ENCODE measurements at regions not wholly inside any gene's neighbourhood (a gene's known extent, or its start where the extent isn't known, plus 50 kb on each side); places are given as distances from the start of the nearest gene placed in this dataset.
"Not testable (repeated sequence)": the region's sequence is repeated elsewhere in the genome, so short reads cannot be mapped to it uniquely, and the experiment has no call there.

GRCh38 chr4:131649227-131649626 is 1499.9 kb upstream of the PCDH10 start:
- no peaks in the 10 kb centered on the region for H3K27me3 ChIP-seq (ENCODE audit: control insufficient read depth in 2 of 2, insufficient read depth in 2 of 2, low read length in 2 of 2)
- Mint-ChIP-seq H3K4me3 (no peak overlapping the region), H3K9me3 (no peaks in the 10 kb centered on the region), H3K36me3 (no peaks in the 10 kb centered on the region), H3K27ac (no peak overlapping the region), H3K27me3 (ENCODE audit: low read depth in 3 of 3) (no peaks in the 10 kb centered on the region), H3K4me1 (no peaks in the 10 kb centered on the region)
- H3K79me2 ChIP-seq (ENCODE audit: insufficient read depth, low read length): no peaks in the 10 kb centered on the region
- H3K27ac ChIP-seq (ENCODE audit: low read depth in 1 of 2, low read length in 2 of 2): no peak overlapping the region
- no peaks in the 10 kb centered on the region for H4K20me1 ChIP-seq (ENCODE audit: insufficient read depth, low read length)
- TF ChIP-seq CTCF (IDR thresholded peaks at IDR 0.05): no peak
- H2AFZ ChIP-seq (ENCODE audit: insufficient read depth, low read depth, low read length, poor library complexity, severe bottlenecking): no peak overlapping the region
- no peaks in the 10 kb centered on the region for H3K36me3 ChIP-seq (replicated peaks in 1 of 2; ENCODE audit: control insufficient read depth in 1 of 2, insufficient read depth in 2 of 2, low read length in 2 of 2)
- no peak overlapping the region for H3K4me3 ChIP-seq (replicated peaks in 1 of 3; ENCODE audit: low read depth in 2 of 3, low read length in 3 of 3)
- no peaks in the 10 kb centered on the region for H3K4me1 ChIP-seq (ENCODE audit: control insufficient read depth in 1 of 2, insufficient read depth in 2 of 2, low read length in 2 of 2)
- intact Hi-C loops (cut with micrococcal nuclease): no loop called here
- WGBS (ENCODE audit: insufficient coverage): no CpG with 5 or more reads among the region's 2 CpGs
- no peaks in the 10 kb centered on the region for H3K9me3 ChIP-seq (replicated peaks in 1 of 2; ENCODE audit: control insufficient read depth in 1 of 2, insufficient read depth in 1 of 2, low read length in 2 of 2)
- no peak overlapping the region for H3K4me2 ChIP-seq (replicated peaks; ENCODE audit: extremely low read depth, low read length, poor library complexity, severe bottlenecking)
- no peak overlapping the region for H3K9ac ChIP-seq (ENCODE audit: insufficient read depth, low read length, poor library complexity, severe bottlenecking)
- no peak for DNase-seq

GRCh38 chr4:131650951-131651350 is 1498.1 kb upstream of the PCDH10 start:
- Histone ChIP-seq H3K27ac (ENCODE audit: low read depth in 1 of 2, low read length in 2 of 2) (no peak overlapping the region), H3K4me1 (ENCODE audit: control insufficient read depth in 1 of 2, insufficient read depth in 2 of 2, low read length in 2 of 2) (no peaks in the 10 kb centered on the region), H4K20me1 (ENCODE audit: insufficient read depth, low read length) (no peaks in the 10 kb centered on the region), H3K36me3 (replicated peaks in 1 of 2; ENCODE audit: control insufficient read depth in 1 of 2, insufficient read depth in 2 of 2, low read length in 2 of 2) (no peaks in the 10 kb centered on the region), H3K27me3 (ENCODE audit: control insufficient read depth in 2 of 2, insufficient read depth in 2 of 2, low read length in 2 of 2) (no peaks in the 10 kb centered on the region), H2AFZ (ENCODE audit: insufficient read depth, low read depth, low read length, poor library complexity, severe bottlenecking) (no peak overlapping the region), H3K79me2 (ENCODE audit: insufficient read depth, low read length) (no peaks in the 10 kb centered on the region), H3K9me3 (replicated peaks in 1 of 2; ENCODE audit: control insufficient read depth in 1 of 2, insufficient read depth in 1 of 2, low read length in 2 of 2) (no peaks in the 10 kb centered on the region), H3K4me2 (replicated peaks; ENCODE audit: extremely low read depth, low read length, poor library complexity, severe bottlenecking) (no peak overlapping the region), H3K9ac (ENCODE audit: insufficient read depth, low read length, poor library complexity, severe bottlenecking) (no peak overlapping the region), H3K4me3 (replicated peaks in 1 of 3; ENCODE audit: low read depth in 2 of 3, low read length in 3 of 3) (no peak overlapping the region)
- Mint-ChIP-seq H3K27ac (no peak overlapping the region), H3K9me3 (no peaks in the 10 kb centered on the region), H3K4me1 (no peaks in the 10 kb centered on the region), H3K36me3 (no peaks in the 10 kb centered on the region), H3K27me3 (ENCODE audit: low read depth in 3 of 3) (no peaks in the 10 kb centered on the region), H3K4me3 (no peak overlapping the region)
- 100% methylated on average over 1 of the region's 2 CpGs for WGBS (ENCODE audit: insufficient coverage)
- intact Hi-C loops (cut with micrococcal nuclease): no loop called here
- no peak for TF ChIP-seq CTCF (IDR thresholded peaks at IDR 0.05)
- DNase-seq: no peak

GRCh38 chr4:131683314-131683713 is 1465.8 kb upstream of the PCDH10 start:
- intact Hi-C loops (cut with micrococcal nuclease); H3K4me3 Mint-ChIP-seq; H3K4me1 Mint-ChIP-seq; H3K27me3 ChIP-seq (ENCODE audit: control insufficient read depth in 2 of 2, insufficient read depth in 2 of 2, low read length in 2 of 2); DNase-seq; H3K36me3 Mint-ChIP-seq; H3K9ac ChIP-seq (ENCODE audit: insufficient read depth, low read length, poor library complexity, severe bottlenecking); H3K27me3 Mint-ChIP-seq (ENCODE audit: low read depth in 3 of 3); H3K4me3 ChIP-seq (replicated peaks in 1 of 3; ENCODE audit: low read depth in 2 of 3, low read length in 3 of 3); H2AFZ ChIP-seq (ENCODE audit: insufficient read depth, low read depth, low read length, poor library complexity, severe bottlenecking); H3K36me3 ChIP-seq (replicated peaks in 1 of 2; ENCODE audit: control insufficient read depth in 1 of 2, insufficient read depth in 2 of 2, low read length in 2 of 2); H3K27ac Mint-ChIP-seq; H3K4me1 ChIP-seq (ENCODE audit: control insufficient read depth in 1 of 2, insufficient read depth in 2 of 2, low read length in 2 of 2); H3K4me2 ChIP-seq (replicated peaks; ENCODE audit: extremely low read depth, low read length, poor library complexity, severe bottlenecking); H3K27ac ChIP-seq (ENCODE audit: low read depth in 1 of 2, low read length in 2 of 2); H3K79me2 ChIP-seq (ENCODE audit: insufficient read depth, low read length); H4K20me1 ChIP-seq (ENCODE audit: insufficient read depth, low read length): not testable (repeated sequence)
- H3K9me3 ChIP-seq (replicated peaks in 1 of 2; ENCODE audit: control insufficient read depth in 1 of 2, insufficient read depth in 1 of 2, low read length in 2 of 2): peaks cover 5 to 15% of the 10 kb centered on the region in 2 donors
- WGBS (ENCODE audit: insufficient coverage): no CpG with 5 or more reads among the region's 3 CpGs
- peaks cover 2 to 14% (median 6%) of the 10 kb centered on the region in 7 donors for H3K9me3 Mint-ChIP-seq
